ENCODE measurements at regions not wholly inside any gene's neighbourhood (a gene's known extent, or its start where the extent isn't known, plus 50 kb on each side); places are given as distances from the start of the nearest gene placed in this dataset.
A peak's percentile ranks its signal among the peaks of the same experiment; 100 is the strongest.

DNA sequence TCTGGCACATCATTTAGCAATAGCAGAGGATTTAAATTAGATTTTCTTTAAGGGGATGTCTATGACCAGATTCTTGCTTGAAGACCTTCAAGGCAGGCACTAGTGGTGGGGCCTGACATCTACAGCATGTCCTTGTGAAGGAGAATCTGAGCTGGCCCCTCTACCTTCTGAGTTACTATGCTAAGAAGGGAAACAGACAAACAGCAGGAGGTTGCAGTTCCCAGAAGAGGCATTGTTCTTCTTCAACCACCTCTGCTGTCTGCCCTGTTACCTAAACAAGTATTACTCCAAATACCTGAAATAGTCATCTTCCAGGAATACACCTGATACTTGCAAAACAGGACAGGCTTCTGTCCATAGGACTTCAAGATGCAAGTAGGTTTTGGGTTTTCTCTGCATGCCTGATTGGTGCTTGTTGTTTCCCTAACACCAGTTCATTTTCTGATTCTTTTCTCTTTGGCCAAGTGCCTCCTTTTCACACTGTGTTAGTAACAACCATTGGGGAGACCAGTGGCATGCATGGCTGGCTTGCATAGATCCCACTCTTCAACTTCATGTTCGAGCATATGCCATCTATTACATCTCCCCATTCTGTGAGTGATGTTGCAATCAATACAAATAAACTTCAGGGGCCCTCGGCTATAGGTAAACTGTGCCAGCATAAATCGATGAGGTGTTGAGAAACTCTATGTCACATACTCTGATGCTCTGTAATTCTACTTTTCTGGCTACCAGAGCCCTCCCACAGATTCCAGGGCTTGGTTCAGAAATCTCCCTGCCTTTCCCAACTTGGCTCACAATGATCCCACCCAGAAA lies 93.0 kb upstream of the DUSP10 start:
- Mint-ChIP-seq H3K27ac (peak overlapping the region in 1 of 3 experiments; percentile 81; a peak in 3 of 7 replicates), H3K36me3 (ENCODE audit: insufficient read depth in 1 of 3, low read depth in 3 of 3) (no peaks in the 10 kb centered on the region), H3K27me3 (ENCODE audit: low read depth) (no peaks in the 10 kb centered on the region; the same call in 1 of the 2 replicates), H3K4me3 (no peak overlapping the region), H3K4me1 (peaks cover 11 to 23% of the 10 kb centered on the region in 2 experiments), H3K9me3 (no peaks in the 10 kb centered on the region)
- no peak overlapping the region for H3K18ac ChIP-seq (ENCODE audit: insufficient read length, low read depth, low read length)
- H3K4me2 ChIP-seq (ENCODE audit: insufficient read depth, insufficient read length, low read length): no peak overlapping the region
- DNase-seq: no peak
- H3K9me3 ChIP-seq (ENCODE audit: control insufficient read depth, low read depth, low read length): no peaks in the 10 kb centered on the region
- no peak overlapping the region for H3K56ac ChIP-seq (ENCODE audit: insufficient read length, low read depth, low read length)
- H3K4ac ChIP-seq (ENCODE audit: low read depth, low read length): no peak overlapping the region
- H2BK5ac ChIP-seq (ENCODE audit: insufficient read length, low read length): no peak overlapping the region
- no peak overlapping the region for H2BK12ac ChIP-seq (ENCODE audit: insufficient read length, low read depth, low read length)
- H3K79me1 ChIP-seq (ENCODE audit: insufficient read depth, low read depth, low read length, poor library complexity, severe bottlenecking): no peaks in the 10 kb centered on the region
- no peak overlapping the region for H3K9ac ChIP-seq (ENCODE audit: extremely low read depth, insufficient read length, low read length)
- no peak overlapping the region for H2AK5ac ChIP-seq (ENCODE audit: insufficient read length, low read length)
- no peak overlapping the region for H2BK20ac ChIP-seq (ENCODE audit: low read depth, low read length, poor library complexity, severe bottlenecking)
- no peak overlapping the region for H4K8ac ChIP-seq (replicated peaks; ENCODE audit: insufficient read length, low read depth, low read length)
- H3K14ac ChIP-seq (ENCODE audit: insufficient read depth, low read length): no peak overlapping the region
- no peak overlapping the region for H2AFZ ChIP-seq (ENCODE audit: low read length)
- no peak overlapping the region for H4K5ac ChIP-seq (ENCODE audit: insufficient read length, low read depth, low read length)
- H3K27me3 ChIP-seq (ENCODE audit: insufficient read depth, low read length): no peaks in the 10 kb centered on the region
- H3K23ac ChIP-seq (ENCODE audit: insufficient read length, low read depth, low read length): no peak overlapping the region
- H2BK15ac ChIP-seq (ENCODE audit: low read depth, low read length): no peak overlapping the region
- TF ChIP-seq, protein P1, sequence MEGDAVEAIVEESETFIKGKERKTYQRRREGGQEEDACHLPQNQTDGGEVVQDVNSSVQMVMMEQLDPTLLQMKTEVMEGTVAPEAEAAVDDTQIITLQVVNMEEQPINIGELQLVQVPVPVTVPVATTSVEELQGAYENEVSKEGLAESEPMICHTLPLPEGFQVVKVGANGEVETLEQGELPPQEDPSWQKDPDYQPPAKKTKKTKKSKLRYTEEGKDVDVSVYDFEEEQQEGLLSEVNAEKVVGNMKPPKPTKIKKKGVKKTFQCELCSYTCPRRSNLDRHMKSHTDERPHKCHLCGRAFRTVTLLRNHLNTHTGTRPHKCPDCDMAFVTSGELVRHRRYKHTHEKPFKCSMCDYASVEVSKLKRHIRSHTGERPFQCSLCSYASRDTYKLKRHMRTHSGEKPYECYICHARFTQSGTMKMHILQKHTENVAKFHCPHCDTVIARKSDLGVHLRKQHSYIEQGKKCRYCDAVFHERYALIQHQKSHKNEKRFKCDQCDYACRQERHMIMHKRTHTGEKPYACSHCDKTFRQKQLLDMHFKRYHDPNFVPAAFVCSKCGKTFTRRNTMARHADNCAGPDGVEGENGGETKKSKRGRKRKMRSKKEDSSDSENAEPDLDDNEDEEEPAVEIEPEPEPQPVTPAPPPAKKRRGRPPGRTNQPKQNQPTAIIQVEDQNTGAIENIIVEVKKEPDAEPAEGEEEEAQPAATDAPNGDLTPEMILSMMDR (conservative IDR thresholded peaks at IDR 0.05): no peak
- H3T11ph ChIP-seq (ENCODE audit: low read length): no peak overlapping the region
- H2BK120ac ChIP-seq (ENCODE audit: low read depth, low read length, poor library complexity, severe bottlenecking): no peak overlapping the region
- WGBS (ENCODE audit: extremely low coverage, insufficient read length, low lambda C conversion rate): no CpG with 5 or more reads among the region's 3 CpGs
- no peaks in the 10 kb centered on the region for H3K79me2 ChIP-seq (ENCODE audit: insufficient read depth, low read length)
- peaks cover 3% of the 10 kb centered on the region; the same call in 1 of the 2 replicates for H3K4me1 ChIP-seq (ENCODE audit: insufficient read depth, low read length)
- H4K20me1 ChIP-seq (ENCODE audit: control insufficient read depth, insufficient read depth, insufficient read length): no peaks in the 10 kb centered on the region
- no peaks in the 10 kb centered on the region for H3K23me2 ChIP-seq (ENCODE audit: insufficient read length, low read depth, low read length, poor library complexity, severe bottlenecking)
- no peak overlapping the region for H4K91ac ChIP-seq (ENCODE audit: insufficient read length, low read depth, low read length)
- no peak overlapping the region for H3K27ac ChIP-seq (ENCODE audit: insufficient read length, low read depth, low read length)
